ENCODE measurements at regions not wholly inside any gene's neighbourhood (a gene's known extent, or its start where the extent isn't known, plus 50 kb on each side); places are given as distances from the start of the nearest gene placed in this dataset.

DNA sequence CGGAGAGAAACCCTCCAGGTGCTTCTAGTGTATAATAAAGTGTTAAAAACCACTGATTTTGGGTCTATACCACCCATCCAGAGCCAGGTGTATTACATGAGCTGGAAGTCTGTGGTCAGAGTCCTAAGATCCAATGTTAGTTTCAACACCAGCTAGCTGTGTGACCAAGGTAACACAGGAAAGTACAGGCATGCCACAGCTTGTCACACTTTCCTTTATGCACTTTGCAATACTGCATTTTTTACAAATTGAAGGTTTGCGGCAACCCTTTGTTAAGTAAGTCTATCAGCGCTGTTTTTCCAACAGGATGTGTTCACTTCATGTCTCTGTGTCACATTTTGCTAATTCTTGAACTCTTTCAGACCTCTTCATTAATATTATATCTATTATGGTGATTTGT lies 201.3 kb upstream of the PRICKLE2 start:
- H3K79me2 ChIP-seq (ENCODE audit: control insufficient read depth, low read length) = no peaks in the 10 kb centered on the region
- H3K9me3 ChIP-seq (ENCODE audit: control insufficient read depth, insufficient read depth, low read length) = no peaks in the 10 kb centered on the region
- TF ChIP-seq EZH2phosphoT487 (IDR thresholded peaks at IDR 0.05; ENCODE audit: borderline replicate concordance, low read length) = no peak
- TF ChIP-seq, protein P1, sequence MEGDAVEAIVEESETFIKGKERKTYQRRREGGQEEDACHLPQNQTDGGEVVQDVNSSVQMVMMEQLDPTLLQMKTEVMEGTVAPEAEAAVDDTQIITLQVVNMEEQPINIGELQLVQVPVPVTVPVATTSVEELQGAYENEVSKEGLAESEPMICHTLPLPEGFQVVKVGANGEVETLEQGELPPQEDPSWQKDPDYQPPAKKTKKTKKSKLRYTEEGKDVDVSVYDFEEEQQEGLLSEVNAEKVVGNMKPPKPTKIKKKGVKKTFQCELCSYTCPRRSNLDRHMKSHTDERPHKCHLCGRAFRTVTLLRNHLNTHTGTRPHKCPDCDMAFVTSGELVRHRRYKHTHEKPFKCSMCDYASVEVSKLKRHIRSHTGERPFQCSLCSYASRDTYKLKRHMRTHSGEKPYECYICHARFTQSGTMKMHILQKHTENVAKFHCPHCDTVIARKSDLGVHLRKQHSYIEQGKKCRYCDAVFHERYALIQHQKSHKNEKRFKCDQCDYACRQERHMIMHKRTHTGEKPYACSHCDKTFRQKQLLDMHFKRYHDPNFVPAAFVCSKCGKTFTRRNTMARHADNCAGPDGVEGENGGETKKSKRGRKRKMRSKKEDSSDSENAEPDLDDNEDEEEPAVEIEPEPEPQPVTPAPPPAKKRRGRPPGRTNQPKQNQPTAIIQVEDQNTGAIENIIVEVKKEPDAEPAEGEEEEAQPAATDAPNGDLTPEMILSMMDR (IDR thresholded peaks at IDR 0.05; ENCODE audit: low read depth, low read length, poor library complexity, severe bottlenecking) = no peak
- no peak overlapping the region for H3K4me2 ChIP-seq (ENCODE audit: low read length)
- no peaks in the 10 kb centered on the region for H3F3A ChIP-seq (ENCODE audit: control insufficient read depth, insufficient read depth)
- no peaks in the 10 kb centered on the region for H3K4me1 ChIP-seq (ENCODE audit: control insufficient read depth, low read length)
- H3K27me3 ChIP-seq (ENCODE audit: control insufficient read depth, low read length) = no peaks in the 10 kb centered on the region
- no peak overlapping the region for H3K27ac ChIP-seq (ENCODE audit: low read depth, low read length)
- H3K4me3 ChIP-seq (ENCODE audit: low read length) = no peak overlapping the region
- H3K9me2 ChIP-seq (replicated peaks; ENCODE audit: control insufficient read depth, low read length) = no peaks in the 10 kb centered on the region
- H4K20me1 ChIP-seq (ENCODE audit: control insufficient read depth, insufficient read depth, low read depth, low read length) = no peaks in the 10 kb centered on the region
- no peaks in the 10 kb centered on the region for H3K36me3 ChIP-seq (ENCODE audit: control insufficient read depth, low read length)

DNA sequence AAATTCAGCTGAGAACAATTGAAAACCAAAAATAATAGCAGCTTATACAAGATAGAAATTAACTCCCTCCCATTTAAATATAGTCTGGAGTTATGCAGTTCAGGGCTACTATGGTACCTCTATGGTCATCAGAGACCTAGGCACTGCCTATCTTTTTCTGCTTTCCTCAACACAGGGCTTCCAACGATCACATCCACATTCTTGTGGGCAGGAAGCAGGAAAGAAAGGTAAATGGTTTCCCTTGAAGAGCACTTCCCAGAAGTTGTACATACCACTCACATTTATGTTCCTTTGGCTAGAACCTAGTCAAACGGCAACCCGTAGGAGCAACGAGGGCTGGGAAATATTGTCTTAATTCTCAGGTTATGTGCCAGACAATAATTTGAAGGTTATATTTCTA lies 197.7 kb upstream of the PRICKLE2 start:
- Histone ChIP-seq H3F3A (ENCODE audit: control insufficient read depth, insufficient read depth) (no peaks in the 10 kb centered on the region), H3K4me1 (ENCODE audit: control insufficient read depth, low read length) (no peaks in the 10 kb centered on the region), H3K4me3 (ENCODE audit: low read length) (no peak overlapping the region), H3K9me3 (ENCODE audit: control insufficient read depth, insufficient read depth, low read length) (no peaks in the 10 kb centered on the region), H3K4me2 (ENCODE audit: low read length) (no peak overlapping the region), H3K36me3 (ENCODE audit: control insufficient read depth, low read length) (no peaks in the 10 kb centered on the region), H3K9me2 (replicated peaks; ENCODE audit: control insufficient read depth, low read length) (no peaks in the 10 kb centered on the region), H3K79me2 (ENCODE audit: control insufficient read depth, low read length) (no peaks in the 10 kb centered on the region), H3K27me3 (ENCODE audit: control insufficient read depth, low read length) (no peaks in the 10 kb centered on the region; the same call in 1 of the 2 replicates), H3K27ac (ENCODE audit: low read depth, low read length) (no peak overlapping the region), H4K20me1 (ENCODE audit: control insufficient read depth, insufficient read depth, low read depth, low read length) (no peaks in the 10 kb centered on the region)
- no peak for TF ChIP-seq EZH2phosphoT487 (IDR thresholded peaks at IDR 0.05; ENCODE audit: borderline replicate concordance, low read length)
- TF ChIP-seq, protein P1 (IDR thresholded peaks at IDR 0.05; ENCODE audit: low read depth, low read length, poor library complexity, severe bottlenecking) = no peak

DNA sequence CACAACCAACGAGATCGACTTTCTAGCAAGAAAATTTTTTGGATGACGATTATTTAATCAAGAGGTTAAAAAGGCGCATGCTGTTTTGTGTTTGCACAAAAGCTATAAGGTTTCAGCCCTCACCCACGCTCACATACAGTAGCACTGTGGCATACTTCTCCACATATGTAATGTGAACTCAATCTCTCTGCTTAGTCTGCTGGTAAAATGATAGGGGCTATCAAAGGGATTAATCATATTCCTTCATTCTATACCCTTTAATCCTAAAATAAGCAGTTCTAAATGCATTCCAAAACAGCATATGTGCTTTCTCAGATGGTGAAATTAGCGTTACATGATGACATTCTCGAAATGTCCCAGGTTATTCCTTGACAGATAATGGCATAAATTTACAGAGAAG lies 196.9 kb upstream of the PRICKLE2 start:
- H3K4me1 ChIP-seq (ENCODE audit: control insufficient read depth, low read length) = no peaks in the 10 kb centered on the region
- H3F3A ChIP-seq (ENCODE audit: control insufficient read depth, insufficient read depth) = no peaks in the 10 kb centered on the region

More for the DNA sequence above, 196.9 kb upstream of the PRICKLE2 start:
- no peaks in the 10 kb centered on the region for H3K36me3 ChIP-seq (ENCODE audit: control insufficient read depth, low read length)
- H3K79me2 ChIP-seq (ENCODE audit: control insufficient read depth, low read length) = no peaks in the 10 kb centered on the region
- no peak overlapping the region for H3K4me3 ChIP-seq (ENCODE audit: low read length)
- H3K27ac ChIP-seq (ENCODE audit: low read depth, low read length) = no peak overlapping the region
- H3K9me3 ChIP-seq (ENCODE audit: control insufficient read depth, insufficient read depth, low read length) = no peaks in the 10 kb centered on the region
- H3K9me2 ChIP-seq (replicated peaks; ENCODE audit: control insufficient read depth, low read length) = no peaks in the 10 kb centered on the region
- TF ChIP-seq, protein P1 (IDR thresholded peaks at IDR 0.05; ENCODE audit: low read depth, low read length, poor library complexity, severe bottlenecking) = no peak
- TF ChIP-seq EZH2phosphoT487 (IDR thresholded peaks at IDR 0.05; ENCODE audit: borderline replicate concordance, low read length) = no peak
- H3K4me2 ChIP-seq (ENCODE audit: low read length) = no peak overlapping the region
- H4K20me1 ChIP-seq (ENCODE audit: control insufficient read depth, insufficient read depth, low read depth, low read length) = no peaks in the 10 kb centered on the region
- no peaks in the 10 kb centered on the region; the same call in 1 of the 2 replicates for H3K27me3 ChIP-seq (ENCODE audit: control insufficient read depth, low read length)
